Lower lobe of right lung (tissue), 2 donors: ENCODE measurements at regions not wholly inside any gene's neighbourhood (a gene's known extent, or its start where the extent isn't known, plus 50 kb on each side); places are given as distances from the start of the nearest gene placed in this dataset.

Experiments used
- ATAC-seq, 2 donors: fragments of 200-7000 bp; cut with Tn5 transposase; one replicate each; pipeline ENCODE4 v1.9.1; 2020 to 2022; ENCODE audit warnings: mild to moderate bottlenecking in 2 of 2, moderate library complexity in 2 of 2
- DNase-seq: peaks from one replicate; pipeline ENCODE4 v3.0.0-alpha.2; 2020
- H3K27ac ChIP-seq: fragments of 200-600 bp; one replicate; pipeline ENCODE4 v1.8.0; 2022
- H3K27me3 ChIP-seq: fragments of 200-600 bp; one replicate; pipeline ENCODE4 v1.8.0; 2022; ENCODE audit warnings: low read depth
- H3K36me3 ChIP-seq: fragments of 200-600 bp; one replicate; pipeline ENCODE4 v1.8.0; 2022; ENCODE audit warnings: mild to moderate bottlenecking
- H3K4me1 ChIP-seq: fragments of 200-600 bp; one replicate; pipeline ENCODE4 v1.8.0; 2022
- H3K4me3 ChIP-seq: fragments of 200-600 bp; one replicate; pipeline ENCODE4 v1.8.0; 2022; ENCODE audit warnings: mild to moderate bottlenecking
- H3K9me3 ChIP-seq: fragments of 200-600 bp; one replicate; pipeline ENCODE4 v1.8.0; 2022
- CTCF ChIP-seq: fragments of 200-600 bp; IDR thresholded peaks from one replicate; pipeline ENCODE4 v1.8.0; 2022; ENCODE audit warnings: antibody characterized with exemption, mild to moderate bottlenecking
- intact Hi-C: fragments of 100-400 bp; cut with DNase I; formaldehyde crosslinking; loops from one replicate; pipeline ENCODE4 v1.11.0; 2022
- donor health status: DM: no; HTN: yes; CAD: no; lungs with severe emphysema.

DNA sequence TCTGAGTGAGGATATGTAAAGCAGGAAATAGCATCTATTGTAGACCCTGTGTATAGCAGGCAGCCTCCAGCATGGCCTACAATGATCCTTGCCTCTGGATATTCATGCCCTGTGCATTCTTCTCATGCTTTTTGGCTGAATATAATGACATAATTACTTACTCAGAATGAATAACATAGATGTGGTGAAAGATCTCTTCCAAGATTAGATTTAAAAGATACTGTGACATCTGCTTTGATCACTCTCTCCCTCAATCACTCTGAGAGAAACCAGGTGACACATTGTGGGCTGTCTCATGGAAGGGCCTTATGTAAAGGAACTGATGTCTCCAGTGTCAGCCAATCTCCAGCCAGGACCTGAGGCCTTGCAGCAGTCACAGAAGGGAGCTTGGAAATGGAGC lies 376.7 kb downstream of the DNAH5 start:
- no peaks in the 10 kb centered on the region for H3K36me3 ChIP-seq
- no peak for ATAC-seq
- H3K27me3 ChIP-seq = no peaks in the 10 kb centered on the region
- H3K4me3 ChIP-seq = no peak overlapping the region
- no peak overlapping the region for H3K27ac ChIP-seq
- H3K4me1 ChIP-seq = no peaks in the 10 kb centered on the region
- no peak for TF ChIP-seq CTCF
- DNase-seq = no peak
- H3K9me3 ChIP-seq = no peaks in the 10 kb centered on the region
- intact Hi-C loops = no loop called here

DNA sequence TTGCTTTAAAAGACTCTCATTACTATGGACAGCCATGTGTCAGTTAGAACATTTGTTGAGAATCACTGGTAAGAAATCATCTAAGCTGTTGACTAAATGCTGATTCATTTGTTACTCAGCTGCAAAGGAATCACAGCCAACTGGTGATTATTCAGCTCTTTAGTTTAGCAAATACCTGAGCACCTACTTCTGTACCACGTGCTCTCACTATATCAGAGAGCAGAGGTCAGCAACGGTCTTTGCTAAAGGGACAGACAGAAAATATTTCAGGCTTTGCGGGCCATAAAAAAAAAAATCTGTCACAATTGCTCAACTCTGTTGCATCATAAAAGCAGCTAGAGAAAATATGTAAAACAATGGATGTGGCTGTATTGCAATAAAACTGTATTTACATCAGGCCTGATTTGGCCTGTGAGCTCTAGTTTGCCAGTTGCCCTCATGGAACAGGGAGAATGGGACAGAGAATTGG lies 377.6 kb downstream of the DNAH5 start:
- no peak for TF ChIP-seq CTCF
- Histone ChIP-seq H3K36me3 (no peaks in the 10 kb centered on the region), H3K4me3 (no peak overlapping the region), H3K4me1 (no peaks in the 10 kb centered on the region), H3K27ac (no peak overlapping the region), H3K27me3 (no peaks in the 10 kb centered on the region), H3K9me3 (no peaks in the 10 kb centered on the region)
- ATAC-seq (no peak), DNase-seq (no peak)
- intact Hi-C loops = no loop called here

DNA sequence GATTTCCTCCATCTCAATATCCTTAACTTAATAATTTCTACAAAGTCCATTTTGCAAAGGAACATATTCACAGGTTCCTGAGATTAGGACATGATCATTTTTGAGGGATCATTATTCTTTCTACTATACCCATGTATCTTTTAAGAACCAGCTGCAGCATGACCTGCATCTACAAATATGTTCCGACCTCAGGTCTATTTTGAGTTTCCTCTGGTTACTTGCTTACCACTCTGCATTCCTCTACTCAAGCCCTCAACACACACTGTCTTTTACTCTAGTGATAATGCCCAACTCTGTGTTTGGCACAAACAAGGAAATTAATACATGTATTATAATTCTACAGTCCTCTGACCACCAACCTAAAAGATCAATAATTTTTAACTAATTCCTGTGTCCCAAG lies 386.1 kb downstream of the DNAH5 start:
- no peaks in the 10 kb centered on the region for H3K27me3 ChIP-seq
- DNase-seq (no peak), ATAC-seq (no peak)
- no peak overlapping the region for H3K4me3 ChIP-seq
- H3K27ac ChIP-seq = no peak overlapping the region
- TF ChIP-seq CTCF = no peak
- intact Hi-C loops = no loop called here
- no peaks in the 10 kb centered on the region for H3K4me1 ChIP-seq
- no peaks in the 10 kb centered on the region for H3K36me3 ChIP-seq
- no peaks in the 10 kb centered on the region for H3K9me3 ChIP-seq

GRCh38 chr5:13553896-13554295 lies 390.6 kb downstream of the DNAH5 start:
- Histone ChIP-seq H3K9me3 (no peaks in the 10 kb centered on the region), H3K4me1 (no peaks in the 10 kb centered on the region), H3K4me3 (no peak overlapping the region), H3K27ac (no peak overlapping the region), H3K27me3 (no peaks in the 10 kb centered on the region), H3K36me3 (no peaks in the 10 kb centered on the region)
- intact Hi-C loops = no loop called here
- DNase-seq (no peak), ATAC-seq (no peak)
- TF ChIP-seq CTCF = no peak

GRCh38 chr5:13552361-13552760 lies 392.1 kb downstream of the DNAH5 start:
- Histone ChIP-seq H3K27me3 (no peaks in the 10 kb centered on the region), H3K27ac (no peak overlapping the region), H3K9me3 (no peaks in the 10 kb centered on the region), H3K4me3 (no peak overlapping the region), H3K36me3 (no peaks in the 10 kb centered on the region), H3K4me1 (no peaks in the 10 kb centered on the region)
- DNase-seq (no peak), ATAC-seq (no peak)
- TF ChIP-seq CTCF = no peak
- intact Hi-C loops = no loop called here

DNA sequence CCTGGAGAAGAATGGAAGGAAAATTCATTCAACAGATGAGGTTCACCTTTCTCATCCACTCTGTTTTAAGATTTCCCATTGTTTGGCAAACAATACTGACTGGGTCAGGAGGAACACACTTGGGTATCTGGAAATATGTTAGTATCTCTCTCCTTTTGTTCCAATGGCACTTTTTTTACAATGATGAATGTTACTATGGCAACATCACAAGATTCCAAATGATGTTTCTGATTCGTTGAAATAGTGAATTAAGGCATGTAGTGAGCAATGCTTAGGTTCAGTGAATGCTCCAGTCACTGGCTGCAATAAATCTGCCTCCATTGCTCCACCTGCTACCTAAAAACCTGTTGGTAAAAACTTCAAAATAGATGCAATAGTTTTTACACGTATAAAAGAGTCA lies 392.8 kb downstream of the DNAH5 start:
- Histone ChIP-seq H3K27ac (no peak overlapping the region), H3K4me1 (no peaks in the 10 kb centered on the region), H3K27me3 (no peaks in the 10 kb centered on the region), H3K4me3 (no peak overlapping the region), H3K9me3 (no peaks in the 10 kb centered on the region), H3K36me3 (no peaks in the 10 kb centered on the region)
- intact Hi-C loops = no loop called here
- TF ChIP-seq CTCF = no peak
- no peak for ATAC-seq
- no peak for DNase-seq
